Ishikawa (cell line): ENCODE measurements at regions not wholly inside any gene's neighbourhood (a gene's known extent, or its start where the extent isn't known, plus 50 kb on each side); places are given as distances from the start of the nearest gene placed in this dataset.

ENCODE experiments used
- CEBPB ChIP-seq: IDR thresholded peaks from 2 replicates; pipeline ENCODE4 v1.6.1; 2012
- CREB1 ChIP-seq: IDR thresholded peaks from 2 replicates; pipeline ENCODE4 v1.6.1; 2012; ENCODE audit warnings: low read depth
- EGR1 ChIP-seq: IDR thresholded peaks from 2 replicates; pipeline ENCODE4 v1.6.1; 2012
- EP300 ChIP-seq: IDR thresholded peaks from 2 replicates; pipeline ENCODE4 v1.6.1; 2012; ENCODE audit warnings: borderline replicate concordance
- FOXM1 ChIP-seq: IDR thresholded peaks from 2 replicates; pipeline ENCODE4 v1.6.1; 2012; ENCODE audit warnings: low read depth, borderline replicate concordance
- MAX ChIP-seq: IDR thresholded peaks from 2 replicates; pipeline ENCODE4 v1.6.1; 2012
- NFIC ChIP-seq: IDR thresholded peaks from 2 replicates; pipeline ENCODE4 v1.6.1; 2012
- RAD21 ChIP-seq: IDR thresholded peaks from 2 replicates; pipeline ENCODE4 v1.6.1; 2012; ENCODE audit warnings: low read depth
- REST ChIP-seq: IDR thresholded peaks from 2 replicates; pipeline ENCODE4 v1.6.1; 2012; ENCODE audit warnings: low read depth, mild to moderate bottlenecking
- TAF1 ChIP-seq: IDR thresholded peaks from 2 replicates; pipeline ENCODE4 v1.6.1; 2012; ENCODE audit warnings: low read depth, mild to moderate bottlenecking
- TCF12 ChIP-seq: IDR thresholded peaks from 2 replicates; pipeline ENCODE4 v1.6.1; 2012; ENCODE audit warnings: low read depth
- TEAD4 ChIP-seq: IDR thresholded peaks from 2 replicates; pipeline ENCODE4 v1.6.1; 2012
- YY1 ChIP-seq: IDR thresholded peaks from 2 replicates; pipeline ENCODE4 v1.6.1; 2012; ENCODE audit warnings: low read depth
- ZBTB7A ChIP-seq: IDR thresholded peaks from 2 replicates; pipeline ENCODE4 v1.6.1; 2012; ENCODE audit warnings: low read depth
- TF ChIP-seq, protein P1 (sequence below): IDR thresholded peaks from 2 replicates; pipeline ENCODE4 v1.6.1; 2012

- TF ChIP-seq TCF12, result no peak
- no peak for TF ChIP-seq YY1
- TF ChIP-seq RAD21, result no peak
- no peak for TF ChIP-seq ZBTB7A
- no peak for TF ChIP-seq NFIC
- TF ChIP-seq TEAD4, result no peak
- TF ChIP-seq, protein P1, sequence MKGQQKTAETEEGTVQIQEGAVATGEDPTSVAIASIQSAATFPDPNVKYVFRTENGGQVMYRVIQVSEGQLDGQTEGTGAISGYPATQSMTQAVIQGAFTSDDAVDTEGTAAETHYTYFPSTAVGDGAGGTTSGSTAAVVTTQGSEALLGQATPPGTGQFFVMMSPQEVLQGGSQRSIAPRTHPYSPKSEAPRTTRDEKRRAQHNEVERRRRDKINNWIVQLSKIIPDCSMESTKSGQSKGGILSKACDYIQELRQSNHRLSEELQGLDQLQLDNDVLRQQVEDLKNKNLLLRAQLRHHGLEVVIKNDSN, result no peak
- TF ChIP-seq FOXM1, result no peak
- no peak for TF ChIP-seq REST
- TF ChIP-seq CEBPB, result no peak
- no peak for TF ChIP-seq EGR1
These were observed 248.8 kb downstream of the NSUN3 start for GRCh38 chr3:94311651-94312050.

DNA sequence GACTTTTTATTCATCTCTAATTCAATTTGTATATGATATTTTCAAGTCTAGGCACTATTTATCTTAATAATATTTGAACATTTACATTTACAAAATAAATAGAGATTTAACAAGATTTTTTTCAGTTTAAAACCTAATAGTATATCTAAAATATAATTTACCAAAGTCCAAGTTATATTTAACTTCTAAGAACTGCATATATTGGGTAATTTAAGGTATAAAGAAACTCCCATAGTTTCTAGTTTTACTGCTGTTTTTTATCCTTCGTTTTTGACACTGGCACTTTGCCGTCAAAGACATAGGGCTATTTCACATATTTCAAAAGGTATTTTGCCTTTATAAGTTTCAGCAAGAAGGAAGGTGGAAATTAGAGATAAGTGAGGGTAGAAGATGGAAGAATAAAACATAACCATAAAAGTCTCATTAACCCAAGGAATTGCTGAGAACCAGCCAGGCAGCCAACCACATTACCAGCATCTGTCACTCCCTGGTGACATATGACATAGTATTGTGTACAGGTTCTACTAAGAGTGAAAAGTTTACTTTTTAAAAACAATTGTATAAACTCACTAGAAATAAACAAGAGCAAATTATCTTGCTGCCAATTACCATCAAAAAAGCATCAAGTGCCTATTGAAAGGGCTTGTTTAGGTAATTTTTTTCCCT is 251.5 kb downstream of the NSUN3 start:
- TF ChIP-seq, protein P1, result no peak
- 0 out of 2 replicates have a peak, but pooled peaks have one; percentile 36 for TF ChIP-seq CEBPB

DNA sequence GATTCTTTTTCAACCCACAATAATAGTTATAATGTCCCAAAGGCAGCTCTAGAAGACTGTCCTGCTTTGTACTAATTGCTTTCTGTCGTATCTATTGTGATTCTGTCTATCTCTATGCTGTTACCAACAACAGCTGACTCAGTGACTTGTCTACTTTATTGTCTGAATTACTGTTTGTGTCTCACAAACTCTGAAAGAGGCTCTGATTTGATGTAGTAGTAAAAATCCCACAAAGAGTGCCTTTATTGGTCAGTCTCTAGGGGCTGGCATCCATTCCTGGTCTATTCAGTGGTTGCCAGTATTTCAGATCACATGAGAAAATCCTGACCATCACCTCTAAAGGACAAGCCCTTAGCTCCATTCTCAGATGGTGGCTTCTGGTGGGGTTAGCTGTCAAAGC is 254.2 kb downstream of the NSUN3 start:
- no peak for TF ChIP-seq TCF12
- TF ChIP-seq EGR1, result no peak
- TF ChIP-seq TEAD4, result no peak
- no peak for TF ChIP-seq REST
- TF ChIP-seq FOXM1, result no peak
- TF ChIP-seq EP300, result no peak
- TF ChIP-seq YY1, result no peak
- TF ChIP-seq MAX, result no peak
- TF ChIP-seq CREB1, result no peak
- no peak for TF ChIP-seq RAD21
- no peak for TF ChIP-seq ZBTB7A
- TF ChIP-seq, protein P1, result no peak
- TF ChIP-seq TAF1, result no peak
- TF ChIP-seq CEBPB, result no peak
- no peak for TF ChIP-seq NFIC

GRCh38 chr3:94323596-94323995 is 260.7 kb downstream of the NSUN3 start:
- TF ChIP-seq CREB1 (no peak), EGR1 (no peak), TEAD4 (no peak), REST (no peak)

DNA sequence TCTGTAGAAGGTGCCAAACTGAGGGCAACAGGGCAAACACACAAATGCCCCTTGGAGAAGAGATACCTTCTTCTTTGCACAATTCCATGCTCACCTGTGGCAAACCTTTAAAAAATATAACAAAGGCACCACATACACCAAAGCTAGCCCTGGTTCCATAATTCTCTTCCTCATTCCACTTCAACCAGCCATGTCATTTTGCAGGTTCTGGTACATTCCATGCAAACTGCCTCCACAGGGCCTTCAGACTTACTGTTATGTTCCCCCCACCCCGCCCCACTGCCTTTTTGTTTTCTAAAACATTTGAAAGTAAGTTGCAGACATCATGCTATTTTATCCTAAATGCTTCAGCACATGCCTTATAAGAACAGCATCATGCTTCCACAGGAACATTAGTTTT is 269.0 kb downstream of the NSUN3 start:
- TF ChIP-seq YY1, result no peak
- TF ChIP-seq EP300, result no peak
- no peak for TF ChIP-seq RAD21
- no peak for TF ChIP-seq MAX
- TF ChIP-seq REST, result no peak
- TF ChIP-seq TCF12, result no peak
- no peak for TF ChIP-seq TEAD4
- no peak for TF ChIP-seq TAF1
- TF ChIP-seq FOXM1, result no peak
- TF ChIP-seq CREB1, result no peak
- TF ChIP-seq, protein P1, result no peak
- no peak for TF ChIP-seq CEBPB
- no peak for TF ChIP-seq ZBTB7A
- TF ChIP-seq EGR1, result no peak
- no peak for TF ChIP-seq NFIC
